GM19397 (cell line): ENCODE measurements at regions not wholly inside any gene's neighbourhood (a gene's known extent, or its start where the extent isn't known, plus 50 kb on each side); places are given as distances from the start of the nearest gene placed in this dataset.
"Not testable (repeated sequence)": the region's sequence is repeated elsewhere in the genome, so short reads cannot be mapped to it uniquely, and the experiment has no call there.

Experiments
- ATAC-seq: cut with Tn5 transposase; IDR thresholded peaks from one replicate; pipeline ENCODE4 v1.9.1; 2021; ENCODE audit warnings: mild to moderate bottlenecking, moderate library complexity; ENCODE audit not compliant: unreplicated experiment

DNA sequence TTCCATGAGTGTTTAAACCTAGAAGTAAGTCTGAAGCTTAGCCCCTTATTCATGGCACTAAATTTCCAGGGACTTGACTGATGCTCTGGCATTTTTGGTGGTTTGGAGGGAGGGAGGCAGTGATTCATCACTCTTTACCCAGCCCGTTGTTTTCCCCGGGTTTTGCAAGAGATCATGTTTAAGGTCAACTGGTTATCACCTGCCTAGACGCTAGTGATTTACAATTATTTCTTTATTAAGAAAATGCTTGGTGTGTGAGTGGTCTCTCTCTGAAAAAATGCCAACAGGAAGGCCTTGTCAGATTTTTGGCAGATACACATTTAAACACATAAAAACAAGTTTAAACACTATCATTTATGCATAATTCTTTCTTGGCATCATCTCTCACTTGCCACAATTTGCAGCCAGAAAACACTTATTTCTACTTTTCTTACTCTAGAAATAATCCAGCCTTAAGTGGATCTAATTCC lies 737.9 kb upstream of the ZNF608 start:
- ATAC-seq = no peak

DNA sequence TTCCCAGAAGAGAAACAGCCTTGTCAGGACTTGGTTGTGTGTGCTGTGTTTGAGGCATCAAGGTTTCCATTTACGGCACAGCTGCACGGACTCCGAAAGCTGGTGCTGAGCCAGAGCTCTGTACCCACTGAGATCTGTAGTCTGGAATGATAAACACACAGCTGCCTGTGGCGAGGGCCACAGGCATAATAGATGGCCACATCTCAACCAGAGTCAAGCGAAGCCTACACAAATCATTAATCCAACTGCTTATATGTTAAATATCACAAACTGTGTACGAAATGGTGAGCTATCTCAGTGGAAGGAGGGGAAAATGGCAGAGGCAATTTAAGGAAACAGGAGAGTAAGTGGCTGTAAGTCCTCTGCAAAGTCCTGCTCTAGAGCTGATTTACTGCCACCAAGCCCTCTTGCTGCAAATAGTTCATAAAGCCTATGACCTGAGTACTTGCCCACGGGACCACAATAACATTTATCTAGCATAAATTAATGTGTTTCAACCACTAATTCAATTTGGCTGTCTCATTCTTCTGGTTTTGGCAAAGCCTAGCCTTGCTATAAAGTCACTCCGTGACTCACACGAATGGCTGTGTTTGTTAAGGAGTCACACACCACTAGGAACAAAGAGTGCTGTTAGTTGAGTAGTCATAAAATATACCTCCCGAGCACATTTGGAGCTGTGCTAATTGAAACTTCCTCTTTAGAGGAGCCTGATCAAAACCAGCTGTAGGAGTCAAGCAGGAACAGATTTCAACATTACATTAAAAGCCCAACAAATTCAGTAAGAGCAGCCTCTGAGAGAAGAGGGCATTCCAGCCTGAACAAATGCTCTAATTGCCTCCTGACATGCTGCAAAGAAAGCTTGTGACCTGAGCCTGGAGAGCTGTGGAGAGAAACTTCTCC lies 738.6 kb upstream of the ZNF608 start:
- ATAC-seq = no peak

DNA sequence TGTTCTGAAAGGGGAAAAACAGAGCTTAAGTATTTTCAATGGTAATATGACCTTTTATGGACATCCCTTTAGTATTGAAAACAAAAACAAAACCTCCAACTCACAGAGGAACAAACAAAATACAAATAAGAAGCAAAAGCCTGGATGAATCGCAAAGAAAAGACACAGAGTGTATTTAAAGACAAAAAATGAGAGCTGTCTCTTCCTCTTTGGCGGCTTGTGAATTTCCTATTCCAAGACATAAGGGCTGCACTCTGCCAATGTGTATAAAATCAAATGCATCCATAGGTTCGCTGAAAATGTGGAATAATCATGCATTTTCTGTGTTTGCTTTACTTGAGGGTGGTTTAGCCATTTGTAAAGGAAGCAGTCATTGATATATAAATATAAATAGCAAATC lies 739.3 kb upstream of the ZNF608 start:
- ATAC-seq = no peak

DNA sequence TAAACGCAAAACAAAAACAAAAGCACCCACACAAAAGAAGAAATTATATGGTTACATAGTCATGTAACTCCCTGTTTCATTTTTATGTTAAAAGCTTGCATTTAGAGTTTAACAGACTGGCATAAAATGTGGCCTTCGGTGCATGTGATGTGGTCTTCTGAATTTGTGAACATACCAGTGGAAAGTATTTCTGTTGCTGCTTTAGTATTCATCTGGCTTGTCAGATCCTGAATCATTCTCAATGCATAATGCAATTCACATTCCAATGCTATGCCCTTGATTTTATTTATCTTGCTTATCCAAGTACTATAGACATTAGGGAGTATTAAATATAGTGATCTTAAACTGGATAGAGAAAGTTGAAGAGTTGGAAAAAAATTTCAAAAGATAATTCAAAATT lies 740.2 kb upstream of the ZNF608 start:
- ATAC-seq = no peak

DNA sequence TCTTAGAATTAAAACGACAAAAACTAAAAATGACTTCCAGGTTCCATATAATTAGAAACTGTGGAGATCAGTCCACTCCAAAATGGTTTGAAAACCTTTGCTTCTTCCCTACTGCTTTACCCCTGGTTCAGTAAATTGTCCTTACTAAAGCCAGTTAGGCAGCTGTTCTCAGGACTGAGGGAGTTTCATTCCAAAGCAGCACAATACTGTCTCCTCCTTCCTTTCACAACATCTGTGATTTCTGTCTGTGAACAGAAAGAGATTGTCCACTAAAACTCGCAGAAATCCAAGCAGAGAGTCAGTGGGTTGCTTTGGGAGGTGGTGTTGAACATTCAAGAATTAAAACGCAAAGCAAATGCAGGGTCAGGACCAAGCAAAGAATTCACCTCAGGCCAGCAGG lies 740.8 kb upstream of the ZNF608 start:
- ATAC-seq = no peak

DNA sequence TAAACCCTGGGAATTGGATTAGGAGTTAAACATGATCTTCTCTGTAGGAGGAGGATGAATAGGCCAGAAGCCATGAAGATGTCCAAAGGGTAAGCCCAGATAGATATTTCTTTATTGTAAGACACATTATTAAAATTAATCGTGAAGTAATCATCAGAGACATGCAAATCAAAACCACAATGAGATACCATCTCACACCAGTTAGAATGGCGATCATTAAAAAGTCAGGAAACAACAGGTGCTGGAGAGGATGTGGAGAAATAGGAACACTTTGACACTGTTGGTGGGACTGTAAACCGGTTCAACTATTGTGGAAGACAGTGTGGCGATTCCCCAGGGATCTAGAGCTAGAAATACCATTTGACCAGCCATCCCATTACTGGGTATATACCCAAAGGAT lies 741.2 kb upstream of the ZNF608 start:
- ATAC-seq = not testable (repeated sequence)

DNA sequence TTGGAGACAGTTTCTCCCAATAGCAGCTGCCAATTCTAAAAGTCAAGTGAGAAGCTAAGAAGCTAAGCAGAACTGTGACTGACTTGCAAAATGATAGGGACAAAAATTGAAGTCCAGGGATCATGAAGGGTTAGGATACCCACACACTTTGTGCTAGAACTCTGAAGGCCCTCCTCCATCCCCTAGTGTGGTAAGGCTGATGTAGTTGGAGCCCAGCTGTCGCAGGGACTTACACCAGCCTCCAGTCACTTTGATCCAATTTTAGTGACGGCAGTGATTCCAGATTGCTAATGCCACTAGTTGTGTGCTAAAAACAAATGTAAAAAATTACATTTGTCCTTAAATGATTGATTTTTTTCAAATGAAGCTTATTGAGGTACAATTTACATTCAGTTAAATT lies 742.7 kb upstream of the ZNF608 start:
- ATAC-seq = no peak

DNA sequence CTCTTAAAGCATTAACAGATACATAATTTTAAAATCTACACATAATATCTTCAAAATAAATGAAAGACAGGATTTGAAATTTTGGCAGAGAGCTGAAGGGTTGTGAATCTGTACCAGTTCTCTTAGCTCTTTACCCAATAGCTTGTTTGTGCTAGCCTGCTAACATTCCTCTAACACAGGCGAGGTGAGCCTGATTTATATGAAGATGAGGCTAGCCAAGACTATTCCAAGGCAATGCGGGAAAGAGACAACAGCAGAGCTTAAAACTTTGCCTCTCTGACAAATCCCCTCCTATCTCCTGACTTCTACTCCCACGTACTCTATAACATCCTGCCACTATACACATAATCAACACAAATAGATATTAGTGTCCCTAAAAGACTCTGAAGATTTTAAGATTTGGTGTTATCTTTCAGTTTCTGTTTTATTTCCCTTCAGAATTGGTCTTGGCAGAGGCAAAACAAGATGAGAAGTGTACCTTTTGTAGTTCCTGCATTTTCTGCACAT lies 745.6 kb upstream of the ZNF608 start:
- no peak for ATAC-seq

DNA sequence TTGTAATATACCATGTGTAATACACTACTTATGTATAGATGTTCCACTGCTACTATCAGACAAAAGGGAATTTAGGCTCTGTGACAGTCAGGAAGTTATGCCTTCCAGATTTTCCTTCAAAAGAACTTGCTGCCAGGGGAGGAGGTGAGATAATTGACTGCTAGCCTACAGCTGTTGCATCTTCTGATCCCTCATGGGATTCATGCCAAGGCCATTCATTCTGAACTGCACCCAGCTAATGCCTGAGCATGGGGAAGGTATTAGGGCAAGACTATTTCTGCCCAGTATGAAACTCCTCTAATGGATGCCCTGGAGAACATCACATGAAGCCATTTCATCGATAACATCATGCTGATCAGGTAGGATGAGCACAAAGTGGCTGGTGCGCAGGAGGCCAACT lies 746.5 kb upstream of the ZNF608 start:
- ATAC-seq = no peak

DNA sequence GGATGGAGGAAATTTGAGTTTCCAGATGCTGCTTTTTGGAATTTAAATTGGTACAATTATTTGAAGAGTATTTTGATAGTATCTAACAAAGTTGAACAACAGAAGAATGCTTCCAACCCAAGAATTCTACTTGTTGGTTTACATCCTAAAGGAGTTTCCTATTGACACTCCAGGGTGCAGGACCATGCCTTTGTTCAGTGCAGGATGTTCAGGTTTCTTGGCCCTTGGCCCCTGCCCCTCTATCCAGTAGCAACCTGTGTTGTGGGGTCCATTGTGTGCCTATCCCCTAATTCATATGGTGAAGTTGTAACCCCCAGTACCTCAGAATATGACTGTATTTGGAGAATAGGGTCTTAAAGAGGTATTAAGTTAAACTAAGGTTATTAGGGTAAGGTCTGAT lies 750.0 kb upstream of the ZNF608 start:
- ATAC-seq = no peak

DNA sequence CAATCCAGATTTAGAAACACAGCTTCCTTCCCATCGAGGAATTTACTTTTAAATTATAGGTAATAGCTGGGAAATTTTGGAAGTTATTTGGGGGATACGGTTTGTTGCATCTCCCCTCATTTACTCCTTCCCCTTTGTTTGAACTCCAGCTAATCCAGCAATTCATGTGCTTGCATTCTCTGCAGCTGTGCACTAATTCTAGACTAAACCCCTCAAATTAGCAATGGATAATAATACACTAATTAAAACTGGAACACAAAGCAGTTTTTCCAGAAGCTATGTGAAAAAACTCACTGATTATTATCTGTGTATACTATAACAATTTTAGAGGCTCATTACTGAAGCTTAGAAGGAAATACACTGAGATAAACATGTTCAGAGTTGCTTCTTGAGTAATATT lies 751.2 kb upstream of the ZNF608 start:
- no peak for ATAC-seq

DNA sequence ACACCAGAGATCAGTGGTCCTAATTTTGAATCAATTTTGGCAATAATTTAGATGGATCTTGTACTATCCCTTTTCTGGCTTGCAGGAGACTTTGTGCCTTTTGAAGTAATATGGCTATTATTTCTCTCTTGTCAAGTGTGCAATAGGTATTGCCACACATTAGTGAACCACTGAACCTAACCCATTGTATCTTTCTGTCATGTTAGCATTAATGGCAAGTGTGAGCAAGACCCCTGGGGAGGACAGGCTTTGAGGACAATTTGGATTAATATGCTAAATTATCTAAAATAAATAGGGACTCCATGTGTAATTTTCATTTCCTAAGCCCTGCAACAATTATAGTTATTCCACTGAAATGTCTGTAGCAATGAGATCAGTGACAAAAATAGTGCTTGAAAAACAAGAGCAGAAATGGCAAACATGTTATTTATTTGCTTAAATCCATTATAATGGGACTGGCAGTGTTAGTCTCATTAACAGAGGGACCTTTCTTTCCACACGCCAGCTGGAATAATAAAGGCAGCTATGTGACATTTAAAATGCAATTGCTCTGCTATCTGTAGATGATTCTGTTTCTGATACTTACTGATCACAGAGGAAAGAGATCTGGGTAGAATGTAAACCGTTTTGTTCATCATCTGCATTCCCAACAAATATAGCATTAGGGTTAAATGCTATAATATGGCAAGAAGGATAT lies 753.3 kb upstream of the ZNF608 start:
- no peak for ATAC-seq

DNA sequence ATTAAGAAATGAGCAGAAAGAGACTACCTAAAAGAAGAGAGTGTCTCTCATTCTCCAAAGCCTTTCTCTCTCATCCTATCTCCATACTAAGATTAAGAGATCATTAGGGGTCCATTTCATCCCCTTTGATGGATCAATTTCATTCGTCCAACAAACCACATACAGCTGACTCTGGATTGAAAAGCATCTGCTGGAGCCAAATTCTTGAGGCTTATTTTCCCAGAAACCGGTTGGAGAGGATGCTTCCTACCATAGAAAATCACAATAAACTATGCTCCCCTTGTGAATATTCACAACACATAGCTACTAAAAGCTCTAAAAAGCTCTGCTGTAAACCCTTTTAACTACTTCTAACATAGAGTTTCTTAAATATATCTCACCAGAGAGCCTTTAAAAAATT lies 755.0 kb upstream of the ZNF608 start:
- no peak for ATAC-seq

DNA sequence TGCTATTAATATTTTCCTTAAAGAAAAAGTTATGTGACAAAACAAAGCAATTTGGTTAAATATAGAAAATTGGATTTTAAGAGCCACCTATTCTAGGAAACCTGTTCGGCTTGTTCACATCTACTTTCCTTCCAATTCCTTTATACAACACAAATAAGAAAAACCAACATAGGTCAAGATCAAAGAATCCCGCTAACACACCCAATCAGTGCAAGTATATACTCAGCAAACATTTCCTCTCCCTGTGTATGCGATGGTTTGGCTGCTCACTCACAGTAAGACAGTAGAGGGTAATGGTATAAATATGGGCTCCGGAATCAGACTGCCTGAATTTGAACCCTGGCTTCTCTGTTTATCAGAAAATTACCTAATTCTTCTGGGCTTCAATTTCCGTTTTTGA lies 757.5 kb upstream of the ZNF608 start:
- ATAC-seq = no peak

DNA sequence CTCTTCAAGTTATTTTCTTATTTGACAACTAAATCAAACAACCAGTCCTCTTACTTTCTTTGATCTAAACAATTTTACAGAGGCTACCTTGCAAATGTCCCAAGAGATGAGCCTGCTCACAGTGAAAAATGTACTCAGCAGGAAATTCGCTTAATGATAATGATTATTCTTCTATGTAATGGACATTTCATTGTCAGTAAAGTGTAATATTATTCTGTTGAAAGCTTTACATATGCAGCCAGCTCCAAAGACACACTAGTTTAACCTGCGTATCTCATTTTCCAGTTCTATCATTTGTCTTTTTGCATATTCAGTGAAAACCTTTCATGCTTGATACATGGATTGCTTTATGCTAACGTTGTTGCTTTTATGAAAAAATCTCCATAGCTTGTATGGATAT lies 758.7 kb upstream of the ZNF608 start:
- no peak for ATAC-seq

DNA sequence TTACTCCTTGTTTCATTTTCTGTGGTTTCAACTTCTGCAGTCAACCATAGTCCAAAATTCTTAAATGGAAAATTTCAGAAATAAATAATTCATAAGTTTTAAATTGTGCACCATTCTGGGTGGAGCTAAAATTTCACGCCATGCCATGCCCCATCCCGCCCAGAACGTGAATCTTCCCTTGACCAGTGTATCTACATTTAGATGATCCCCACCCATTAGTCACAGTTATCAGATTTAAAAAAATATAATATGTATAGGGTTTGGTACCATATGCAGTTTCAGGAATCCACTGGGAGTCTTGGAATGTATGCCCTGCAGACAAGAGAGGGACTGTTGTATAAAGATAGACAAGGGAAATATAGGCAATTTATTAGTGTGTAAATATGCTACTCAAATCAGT lies 759.7 kb upstream of the ZNF608 start:
- no peak for ATAC-seq

DNA sequence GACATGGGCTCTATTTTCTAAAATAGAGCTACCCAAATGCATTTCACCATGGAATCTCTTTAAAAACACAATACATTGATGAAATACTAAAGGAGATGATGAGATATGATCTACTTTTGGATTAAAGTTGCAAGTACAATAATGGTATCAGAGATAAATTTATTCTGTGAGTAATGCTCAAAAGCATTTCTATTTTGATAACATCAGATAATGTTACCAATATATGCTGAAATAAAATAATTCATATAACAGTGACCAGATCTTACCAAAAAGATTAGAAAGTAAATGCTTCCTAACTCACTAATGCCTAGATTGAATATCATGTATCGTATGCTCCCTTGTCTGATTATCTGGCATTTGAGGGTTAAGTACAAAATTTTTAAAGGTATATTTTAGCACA lies 761.8 kb upstream of the ZNF608 start:
- no peak for ATAC-seq

DNA sequence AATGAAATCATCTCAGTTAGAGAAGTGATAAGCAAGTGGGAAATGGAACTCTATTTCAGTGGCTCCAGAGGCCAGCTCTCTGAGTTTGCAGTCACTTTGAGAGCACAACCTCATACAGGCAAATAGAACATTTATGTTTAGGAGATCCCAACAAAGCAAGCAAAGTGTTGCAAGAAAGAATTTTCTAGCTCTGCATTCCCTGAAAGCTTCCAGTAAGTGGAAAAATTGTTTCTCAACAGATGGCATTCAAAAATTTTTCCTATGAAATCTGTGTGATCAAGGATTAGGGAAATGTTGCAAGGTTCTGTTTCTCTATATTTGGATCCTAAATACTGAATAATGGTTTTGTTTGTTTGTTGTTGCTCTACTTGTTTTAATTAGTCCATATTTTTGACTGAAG lies 764.2 kb upstream of the ZNF608 start:
- ATAC-seq = no peak

DNA sequence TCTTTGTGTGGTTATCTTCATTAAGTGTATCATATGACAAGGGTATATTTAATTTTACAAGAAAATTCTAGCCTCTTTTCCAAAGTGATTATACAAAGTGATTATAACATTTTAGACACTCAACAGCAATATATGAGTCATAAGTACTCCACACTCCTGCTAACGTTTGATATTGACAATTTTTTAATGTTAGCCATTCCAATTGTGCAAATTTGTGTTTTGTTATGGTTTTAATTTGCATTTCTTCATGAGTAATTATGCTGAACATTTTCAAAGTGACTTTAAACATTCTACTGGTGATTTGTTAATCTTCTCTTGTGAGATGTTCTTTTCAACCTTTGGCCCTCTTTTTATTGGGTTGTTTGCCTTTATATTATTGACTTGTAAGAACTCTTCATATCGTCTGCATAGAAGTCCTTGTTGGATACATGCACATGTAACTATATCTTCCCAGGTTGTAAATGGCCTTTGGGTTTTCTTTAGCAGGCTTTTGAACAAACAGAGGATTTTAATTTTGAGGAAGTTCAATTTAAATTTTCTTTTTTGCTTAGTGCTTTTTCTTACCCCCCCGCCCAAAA lies 771.6 kb upstream of the ZNF608 start:
- ATAC-seq = no peak

DNA sequence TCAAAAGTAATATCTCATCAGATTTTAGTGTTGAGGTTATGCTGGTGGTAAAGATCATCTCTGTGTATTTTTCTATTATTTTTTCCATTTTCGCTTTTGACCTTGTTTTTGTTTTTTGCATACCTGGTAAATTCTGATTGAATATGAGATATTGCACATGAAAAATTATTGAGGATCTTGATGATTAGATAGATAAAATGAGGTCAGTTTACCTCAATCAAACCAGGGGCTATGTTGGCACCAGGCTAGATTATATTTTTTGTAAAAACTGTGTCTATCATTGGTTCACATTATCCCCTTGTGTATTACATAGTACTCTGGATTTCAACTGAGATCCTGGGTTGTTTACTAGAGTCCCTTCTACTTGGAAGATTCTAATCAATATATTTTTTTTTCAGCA lies 774.9 kb upstream of the ZNF608 start:
- no peak for ATAC-seq

DNA sequence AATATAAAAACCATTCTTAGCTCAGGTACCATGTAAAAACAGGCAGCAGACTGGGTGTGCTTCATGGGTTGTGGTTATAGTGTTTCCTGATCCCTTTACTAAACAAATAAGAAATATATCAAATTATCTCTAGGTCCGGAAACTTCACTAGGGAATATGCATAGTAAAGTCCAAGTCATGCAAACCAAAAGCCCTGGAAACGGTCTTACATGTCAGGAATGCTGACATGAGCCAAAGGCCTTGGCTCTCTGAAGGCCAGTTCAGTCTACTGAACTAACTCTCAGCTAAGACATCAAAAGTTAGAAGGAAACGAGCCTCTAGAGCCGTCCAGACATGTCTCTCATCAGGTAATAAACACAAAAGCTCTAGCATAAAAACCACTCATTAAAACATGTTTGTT lies 778.9 kb upstream of the ZNF608 start:
- ATAC-seq = no peak

DNA sequence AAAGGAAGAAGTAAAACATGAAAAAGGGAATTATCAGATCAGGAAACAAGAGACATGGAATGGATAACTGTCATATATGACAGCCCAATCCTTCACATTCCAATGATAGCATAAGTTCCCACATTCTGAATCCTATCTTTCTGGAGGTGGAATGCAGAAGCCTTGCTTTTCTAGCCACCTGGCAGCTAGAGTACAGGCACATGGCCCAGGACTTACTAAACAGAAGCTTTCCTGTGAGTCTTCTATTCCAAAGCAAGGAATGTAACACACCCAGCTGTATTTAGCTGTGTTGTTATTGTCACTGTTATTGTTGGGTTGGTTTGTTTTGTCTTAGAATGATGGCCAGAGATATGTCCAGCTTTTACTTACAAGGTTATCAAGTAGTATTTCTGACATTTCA lies 780.5 kb upstream of the ZNF608 start:
- ATAC-seq = no peak
